Ovary (tissue), 3 donors: ENCODE measurements at regions not wholly inside any gene's neighbourhood (a gene's known extent, or its start where the extent isn't known, plus 50 kb on each side); places are given as distances from the start of the nearest gene placed in this dataset.

Experiments used
- CTCF ChIP-seq, 3 donors: fragments of 450-650 bp in 2 of 3; fragments of 200-600 bp in 1 of 3; IDR thresholded peaks; one replicate each; pipeline versions ENCODE4 v1.5.1 to v1.8.0; 2016 to 2022; ENCODE audit warnings: antibody characterized with exemption in 3 of 3, mild to moderate bottlenecking in 1 of 3
- POLR2A ChIP-seq: fragments of 450-650 bp; IDR thresholded peaks from one replicate; pipeline ENCODE4 v1.6.1; 2017; ENCODE audit warnings: antibody characterized with exemption, mild to moderate bottlenecking, moderate library complexity
- donor health status: DM: no; HTN: no; CAD: no.

DNA sequence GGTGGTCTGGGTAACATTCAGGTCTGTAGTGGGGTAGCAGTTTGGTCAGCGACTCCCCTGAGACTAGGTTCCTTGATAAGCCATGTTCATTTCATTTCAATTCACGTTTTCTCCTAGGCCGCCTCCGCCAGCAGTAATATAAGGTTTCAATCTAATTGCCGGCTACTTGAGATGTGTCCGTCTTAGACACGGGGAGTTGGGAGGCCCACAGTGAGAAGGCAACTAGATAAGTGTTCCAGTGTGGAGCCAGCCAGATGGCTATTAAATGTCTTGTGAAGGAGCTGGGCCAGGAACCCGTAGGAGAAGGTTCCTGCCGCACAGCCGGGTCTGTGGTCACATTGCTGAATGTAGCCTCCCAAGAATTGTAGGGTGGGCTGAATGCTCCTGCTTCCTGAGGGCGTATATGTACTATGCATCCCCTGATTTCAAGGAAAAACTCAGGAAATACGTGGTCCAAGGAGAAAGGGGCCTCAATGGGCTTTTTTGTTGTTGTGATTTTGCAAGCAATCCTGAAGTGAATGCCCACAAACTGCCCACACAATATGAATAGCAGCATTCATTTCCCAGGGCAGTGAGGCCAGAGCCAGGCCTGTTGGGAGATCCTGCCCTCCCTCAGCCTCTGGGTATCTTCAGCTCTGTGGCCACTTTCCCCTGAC is 220.6 kb upstream of the RPL34 start:
- no peak for TF ChIP-seq CTCF (IDR thresholded peaks at IDR 0.05)
- no peak for TF ChIP-seq POLR2A
